ENCODE measurements at regions not wholly inside any gene's neighbourhood (a gene's known extent, or its start where the extent isn't known, plus 50 kb on each side); places are given as distances from the start of the nearest gene placed in this dataset.
"Not testable (repeated sequence)": the region's sequence is repeated elsewhere in the genome, so short reads cannot be mapped to it uniquely, and the experiment has no call there.

- DNase-seq (ENCODE audit: low spot score), result no peak
- FAIRE-seq, result no peak
These were observed 801.0 kb upstream of the CITED2 start for GRCh38 chr6:140175486-140175885.

- peak; percentile 23 for DNase-seq (ENCODE audit: low spot score)
- FAIRE-seq, result no peak
These were observed 800.1 kb upstream of the CITED2 start for GRCh38 chr6:140174524-140174923.

- no peak for DNase-seq (ENCODE audit: low spot score)
- FAIRE-seq, result no peak
These were observed 793.9 kb upstream of the CITED2 start for GRCh38 chr6:140168365-140168764.

- DNase-seq (ENCODE audit: low spot score), result no peak
- peak; percentile 26 for FAIRE-seq
These were observed 786.5 kb upstream of the CITED2 start for GRCh38 chr6:140160909-140161308.

- no peak for FAIRE-seq
- no peak for DNase-seq (ENCODE audit: low spot score)
These were observed 786.0 kb upstream of the CITED2 start for GRCh38 chr6:140160494-140160893.

GRCh38 chr6:140156131-140156530 is 781.7 kb upstream of the CITED2 start:
- DNase-seq (ENCODE audit: low spot score) (no peak), FAIRE-seq (no peak)

GRCh38 chr6:140155451-140156126 is 781.1 kb upstream of the CITED2 start:
- FAIRE-seq, result no peak
- DNase-seq (ENCODE audit: low spot score), result no peak

GRCh38 chr6:140153703-140154102 is 779.3 kb upstream of the CITED2 start:
- FAIRE-seq (no peak), DNase-seq (ENCODE audit: low spot score) (no peak)

- not testable (repeated sequence) for DNase-seq (ENCODE audit: low spot score); FAIRE-seq
These were observed 773.7 kb upstream of the CITED2 start for GRCh38 chr6:140147825-140148814.

GRCh38 chr6:140140891-140141290 is 766.4 kb upstream of the CITED2 start:
- DNase-seq (ENCODE audit: low spot score), result no peak
- no peak for FAIRE-seq

- no peak for FAIRE-seq
- DNase-seq (ENCODE audit: low spot score), result no peak
These were observed 764.0 kb upstream of the CITED2 start for GRCh38 chr6:140138311-140139010.

GRCh38 chr6:140134224-140134623 is 759.8 kb upstream of the CITED2 start:
- DNase-seq (ENCODE audit: low spot score) (no peak), FAIRE-seq (no peak)

- FAIRE-seq, result no peak
- no peak for DNase-seq (ENCODE audit: low spot score)
These were observed 755.6 kb upstream of the CITED2 start for GRCh38 chr6:140130074-140130473.

- FAIRE-seq, result no peak
- no peak for DNase-seq (ENCODE audit: low spot score)
These were observed 750.0 kb upstream of the CITED2 start for GRCh38 chr6:140124498-140124897.

- no peak for DNase-seq (ENCODE audit: low spot score)
- FAIRE-seq, result no peak
These were observed 733.7 kb upstream of the CITED2 start for GRCh38 chr6:140108167-140108566.

- DNase-seq (ENCODE audit: low spot score) (no peak), FAIRE-seq (no peak)
These were observed 732.8 kb upstream of the CITED2 start for GRCh38 chr6:140107216-140107615.

GRCh38 chr6:140105857-140106256 is 731.4 kb upstream of the CITED2 start:
- no peak for FAIRE-seq
- no peak for DNase-seq (ENCODE audit: low spot score)

- FAIRE-seq (no peak), DNase-seq (ENCODE audit: low spot score) (no peak)
These were observed 730.8 kb upstream of the CITED2 start for GRCh38 chr6:140105241-140105640.

- FAIRE-seq, result no peak
- no peak for DNase-seq (ENCODE audit: low spot score)
These were observed 727.4 kb upstream of the CITED2 start for GRCh38 chr6:140101818-140102217.

GRCh38 chr6:140101367-140101766 is 726.9 kb upstream of the CITED2 start:
- DNase-seq (ENCODE audit: low spot score) (no peak), FAIRE-seq (no peak)

- FAIRE-seq (no peak), DNase-seq (ENCODE audit: low spot score) (no peak)
These were observed 721.1 kb upstream of the CITED2 start for GRCh38 chr6:140095532-140095931.

GRCh38 chr6:140091895-140092294 is 717.4 kb upstream of the CITED2 start:
- FAIRE-seq (no peak), DNase-seq (ENCODE audit: low spot score) (no peak)

All from RCC 7860 (cell line).